ENCODE measurements at regions not wholly inside any gene's neighbourhood (a gene's known extent, or its start where the extent isn't known, plus 50 kb on each side); places are given as distances from the start of the nearest gene placed in this dataset.

DNA sequence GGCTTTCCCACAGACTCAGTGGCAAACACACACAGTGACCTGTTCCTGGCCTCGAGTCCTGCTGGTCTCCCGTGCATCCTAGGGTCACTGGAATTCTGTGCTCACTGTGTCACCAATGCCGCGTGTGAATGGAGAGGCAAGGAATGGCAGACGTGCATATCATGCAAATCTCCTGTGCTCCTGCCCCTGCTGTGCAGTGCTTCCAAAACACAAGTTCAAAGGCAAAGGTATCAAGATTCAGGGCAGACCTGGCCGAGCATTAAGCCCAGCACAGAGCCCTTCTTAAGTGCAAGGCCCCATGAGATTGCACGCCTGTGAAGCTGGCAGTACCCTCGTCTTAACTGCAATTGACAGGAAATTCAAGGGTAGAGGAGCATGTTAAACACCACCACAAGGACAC lies 129.1 kb downstream of the NDUFA10 start:
- no peak for TF ChIP-seq GATA2 (IDR thresholded peaks at IDR 0.05; ENCODE audit: low read depth, low read length)
- TF ChIP-seq GATA3 (IDR thresholded peaks at IDR 0.05; ENCODE audit: low read depth, low read length), result no peak

Data from SH-SY5Y (cell line).